GM23338 (cell line): ENCODE measurements at regions not wholly inside any gene's neighbourhood (a gene's known extent, or its start where the extent isn't known, plus 50 kb on each side); places are given as distances from the start of the nearest gene placed in this dataset.

Experiments
- ATAC-seq: fragments of 200-7000 bp; cut with Tn5 transposase; 3 replicates; pipeline ENCODE4 v1.9.1; 2020
- DNase-seq: peaks from one replicate; pipeline ENCODE4 v3.0.0-alpha.2; 2015; ENCODE audit warnings: low spot score
- H2AFZ ChIP-seq: fragments of 200-600 bp; sonication (generic); 2 replicates; pipeline ENCODE4 v1.8.0; 2016; ENCODE audit warnings: antibody characterized with exemption, mild to moderate bottlenecking, moderate library complexity
- H3F3A ChIP-seq: fragments of 200-600 bp; sonication (generic); replicated peaks from 2 replicates; pipeline ENCODE4 v1.8.0; 2017; ENCODE audit warnings: antibody characterized with exemption, mixed run types, low read depth
- H3K27ac ChIP-seq: fragments of 200-600 bp; sonication (generic); 2 replicates; pipeline ENCODE4 v1.6.1; 2016; ENCODE audit warnings: low read depth
- H3K27me3 ChIP-seq: fragments of 200-600 bp; sonication (generic); 2 replicates; pipeline ENCODE4 v1.8.0; 2016; ENCODE audit warnings: mild to moderate bottlenecking, mixed run types, moderate library complexity; ENCODE audit not compliant: insufficient read depth
- H3K36me3 ChIP-seq: fragments of 200-600 bp; sonication (generic); 2 replicates; pipeline ENCODE4 v1.8.0; 2016; ENCODE audit warnings: mild to moderate bottlenecking; ENCODE audit not compliant: insufficient read depth
- H3K4me1 ChIP-seq: fragments of 200-600 bp; sonication (generic); 2 replicates; pipeline ENCODE4 v1.8.0; 2016; ENCODE audit warnings: mild to moderate bottlenecking, moderate library complexity; ENCODE audit not compliant: insufficient read depth
- H3K4me2 ChIP-seq: fragments of 200-600 bp; sonication (generic); 2 replicates; pipeline ENCODE4 v1.7.1; 2017; ENCODE audit warnings: mixed run types
- H3K4me3 ChIP-seq: fragments of 200-600 bp; sonication (generic); 2 replicates; pipeline ENCODE4 v1.6.1; 2016; ENCODE audit warnings: mixed run types
- H3K79me2 ChIP-seq: fragments of 200-600 bp; sonication (generic); replicated peaks from 2 replicates; pipeline ENCODE4 v1.8.0; 2017; ENCODE audit warnings: mild to moderate bottlenecking; ENCODE audit not compliant: insufficient read depth
- H3K9me2 ChIP-seq: fragments of 200-600 bp; sonication (generic); 2 replicates; pipeline ENCODE4 v1.8.0; 2017; ENCODE audit not compliant: insufficient read depth
- H4K20me1 ChIP-seq: fragments of 200-600 bp; sonication (generic); replicated peaks from 2 replicates; pipeline ENCODE4 v1.8.0; 2017; ENCODE audit warnings: mild to moderate bottlenecking; ENCODE audit not compliant: insufficient read depth
- H3K27ac Mint-ChIP-seq: 2 replicates; pipeline ENCODE4 v1.8.0; 2020; ENCODE audit warnings: inconsistent platforms, mild to moderate bottlenecking, moderate library complexity, mixed read lengths
- H3K27me3 Mint-ChIP-seq: 3 replicates; pipeline ENCODE4 v1.8.0; 2022; ENCODE audit warnings: low read depth, mild to moderate bottlenecking, moderate library complexity, mixed read lengths, inconsistent platforms; ENCODE audit not compliant: insufficient read depth, poor library complexity
- H3K36me3 Mint-ChIP-seq: 3 replicates; pipeline ENCODE4 v1.8.0; 2021; ENCODE audit warnings: low read depth, mild to moderate bottlenecking, inconsistent platforms, moderate library complexity, mixed read lengths
- H3K4me1 Mint-ChIP-seq: 3 replicates; pipeline ENCODE4 v1.8.0; 2020; ENCODE audit warnings: mild to moderate bottlenecking, inconsistent platforms, mixed read lengths
- H3K4me3 Mint-ChIP-seq: 3 replicates; pipeline ENCODE4 v1.8.0; 2021; ENCODE audit warnings: moderate library complexity, mild to moderate bottlenecking, inconsistent platforms, mixed read lengths
- H3K9me3 Mint-ChIP-seq: 3 replicates; pipeline ENCODE4 v1.8.0; 2020; ENCODE audit warnings: moderate library complexity, mild to moderate bottlenecking, inconsistent platforms, mixed read lengths
- CREB1 ChIP-seq: fragments of 250-450 bp; sonication (Bioruptor Pico); IDR thresholded peaks from 2 replicates; pipeline ENCODE4 v1.5.0; 2020; ENCODE audit warnings: low read depth, mild to moderate bottlenecking, moderate library complexity
- EZH2 ChIP-seq: fragments of 200-600 bp; sonication (generic); IDR thresholded peaks from one replicate; pipeline ENCODE4 v1.8.0; 2017; ENCODE audit warnings: antibody characterized with exemption, mild to moderate bottlenecking, low read depth; ENCODE audit not compliant: unreplicated experiment
- JUNB ChIP-seq: IDR thresholded peaks from one replicate; pipeline ENCODE4 v1.6.1; 2016; ENCODE audit warnings: antibody characterized with exemption; ENCODE audit not compliant: unreplicated experiment
- NANOG ChIP-seq: IDR thresholded peaks from 2 replicates; pipeline ENCODE4 v1.6.1; 2016; ENCODE audit warnings: antibody characterized with exemption, borderline replicate concordance
- POLR2AphosphoS5 ChIP-seq: IDR thresholded peaks from 2 replicates; pipeline ENCODE4 v1.6.1; 2016; ENCODE audit warnings: antibody characterized with exemption, low read depth
- STAT1 ChIP-seq: IDR thresholded peaks from one replicate; pipeline ENCODE4 v1.6.1; 2016; ENCODE audit warnings: antibody characterized with exemption; ENCODE audit not compliant: unreplicated experiment
- ZNF331 ChIP-seq: fragments of 250-450 bp; sonication (Bioruptor Pico); IDR thresholded peaks from 2 replicates; pipeline ENCODE4 v1.5.0; 2020; ENCODE audit warnings: low read depth, mild to moderate bottlenecking, moderate library complexity
- TF ChIP-seq, protein P1 (sequence below): fragments of 250-450 bp; sonication (Bioruptor Pico); IDR thresholded peaks from 2 replicates; pipeline ENCODE4 v1.5.0; 2020; ENCODE audit warnings: mild to moderate bottlenecking, moderate library complexity
- TF ChIP-seq, protein P2 (sequence below), 2 experiments: fragments of 200-600 bp in 1 of 2; sonication (generic) in 1 of 2; conservative IDR thresholded peaks; 2 replicates each; pipeline versions ENCODE4 v1.5.1 to v1.6.1; 2016 to 2017; ENCODE audit warnings: antibody characterized with exemption in 2 of 2, low read depth in 2 of 2, mild to moderate bottlenecking in 2 of 2, moderate library complexity in 1 of 2

DNA sequence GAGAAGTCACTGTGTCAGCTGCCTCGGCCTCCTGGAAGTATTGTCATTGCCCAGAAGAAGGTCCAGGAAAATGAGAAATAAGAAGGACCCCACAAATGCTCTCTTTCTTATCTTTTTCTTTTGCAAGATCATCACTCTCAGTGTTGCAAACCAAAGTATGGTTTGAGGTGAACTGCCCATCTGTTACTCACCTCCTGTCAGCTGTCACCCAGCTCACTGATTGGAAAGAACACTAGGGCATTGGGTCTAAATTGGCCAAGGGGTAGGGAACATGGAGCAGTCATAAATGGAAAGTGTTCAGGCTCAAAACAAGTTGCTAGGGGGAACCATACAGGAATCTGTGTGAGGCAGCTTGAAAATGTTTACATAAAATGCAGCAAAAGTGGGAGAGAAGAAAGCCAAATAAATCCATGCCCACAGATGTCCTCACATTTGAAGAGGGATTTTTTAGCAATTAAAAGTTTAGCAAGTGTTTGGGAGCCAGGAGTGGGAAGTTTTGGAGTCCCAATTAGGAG is 431.2 kb upstream of the THBS1 start (continued):
- TF ChIP-seq, protein P1, sequence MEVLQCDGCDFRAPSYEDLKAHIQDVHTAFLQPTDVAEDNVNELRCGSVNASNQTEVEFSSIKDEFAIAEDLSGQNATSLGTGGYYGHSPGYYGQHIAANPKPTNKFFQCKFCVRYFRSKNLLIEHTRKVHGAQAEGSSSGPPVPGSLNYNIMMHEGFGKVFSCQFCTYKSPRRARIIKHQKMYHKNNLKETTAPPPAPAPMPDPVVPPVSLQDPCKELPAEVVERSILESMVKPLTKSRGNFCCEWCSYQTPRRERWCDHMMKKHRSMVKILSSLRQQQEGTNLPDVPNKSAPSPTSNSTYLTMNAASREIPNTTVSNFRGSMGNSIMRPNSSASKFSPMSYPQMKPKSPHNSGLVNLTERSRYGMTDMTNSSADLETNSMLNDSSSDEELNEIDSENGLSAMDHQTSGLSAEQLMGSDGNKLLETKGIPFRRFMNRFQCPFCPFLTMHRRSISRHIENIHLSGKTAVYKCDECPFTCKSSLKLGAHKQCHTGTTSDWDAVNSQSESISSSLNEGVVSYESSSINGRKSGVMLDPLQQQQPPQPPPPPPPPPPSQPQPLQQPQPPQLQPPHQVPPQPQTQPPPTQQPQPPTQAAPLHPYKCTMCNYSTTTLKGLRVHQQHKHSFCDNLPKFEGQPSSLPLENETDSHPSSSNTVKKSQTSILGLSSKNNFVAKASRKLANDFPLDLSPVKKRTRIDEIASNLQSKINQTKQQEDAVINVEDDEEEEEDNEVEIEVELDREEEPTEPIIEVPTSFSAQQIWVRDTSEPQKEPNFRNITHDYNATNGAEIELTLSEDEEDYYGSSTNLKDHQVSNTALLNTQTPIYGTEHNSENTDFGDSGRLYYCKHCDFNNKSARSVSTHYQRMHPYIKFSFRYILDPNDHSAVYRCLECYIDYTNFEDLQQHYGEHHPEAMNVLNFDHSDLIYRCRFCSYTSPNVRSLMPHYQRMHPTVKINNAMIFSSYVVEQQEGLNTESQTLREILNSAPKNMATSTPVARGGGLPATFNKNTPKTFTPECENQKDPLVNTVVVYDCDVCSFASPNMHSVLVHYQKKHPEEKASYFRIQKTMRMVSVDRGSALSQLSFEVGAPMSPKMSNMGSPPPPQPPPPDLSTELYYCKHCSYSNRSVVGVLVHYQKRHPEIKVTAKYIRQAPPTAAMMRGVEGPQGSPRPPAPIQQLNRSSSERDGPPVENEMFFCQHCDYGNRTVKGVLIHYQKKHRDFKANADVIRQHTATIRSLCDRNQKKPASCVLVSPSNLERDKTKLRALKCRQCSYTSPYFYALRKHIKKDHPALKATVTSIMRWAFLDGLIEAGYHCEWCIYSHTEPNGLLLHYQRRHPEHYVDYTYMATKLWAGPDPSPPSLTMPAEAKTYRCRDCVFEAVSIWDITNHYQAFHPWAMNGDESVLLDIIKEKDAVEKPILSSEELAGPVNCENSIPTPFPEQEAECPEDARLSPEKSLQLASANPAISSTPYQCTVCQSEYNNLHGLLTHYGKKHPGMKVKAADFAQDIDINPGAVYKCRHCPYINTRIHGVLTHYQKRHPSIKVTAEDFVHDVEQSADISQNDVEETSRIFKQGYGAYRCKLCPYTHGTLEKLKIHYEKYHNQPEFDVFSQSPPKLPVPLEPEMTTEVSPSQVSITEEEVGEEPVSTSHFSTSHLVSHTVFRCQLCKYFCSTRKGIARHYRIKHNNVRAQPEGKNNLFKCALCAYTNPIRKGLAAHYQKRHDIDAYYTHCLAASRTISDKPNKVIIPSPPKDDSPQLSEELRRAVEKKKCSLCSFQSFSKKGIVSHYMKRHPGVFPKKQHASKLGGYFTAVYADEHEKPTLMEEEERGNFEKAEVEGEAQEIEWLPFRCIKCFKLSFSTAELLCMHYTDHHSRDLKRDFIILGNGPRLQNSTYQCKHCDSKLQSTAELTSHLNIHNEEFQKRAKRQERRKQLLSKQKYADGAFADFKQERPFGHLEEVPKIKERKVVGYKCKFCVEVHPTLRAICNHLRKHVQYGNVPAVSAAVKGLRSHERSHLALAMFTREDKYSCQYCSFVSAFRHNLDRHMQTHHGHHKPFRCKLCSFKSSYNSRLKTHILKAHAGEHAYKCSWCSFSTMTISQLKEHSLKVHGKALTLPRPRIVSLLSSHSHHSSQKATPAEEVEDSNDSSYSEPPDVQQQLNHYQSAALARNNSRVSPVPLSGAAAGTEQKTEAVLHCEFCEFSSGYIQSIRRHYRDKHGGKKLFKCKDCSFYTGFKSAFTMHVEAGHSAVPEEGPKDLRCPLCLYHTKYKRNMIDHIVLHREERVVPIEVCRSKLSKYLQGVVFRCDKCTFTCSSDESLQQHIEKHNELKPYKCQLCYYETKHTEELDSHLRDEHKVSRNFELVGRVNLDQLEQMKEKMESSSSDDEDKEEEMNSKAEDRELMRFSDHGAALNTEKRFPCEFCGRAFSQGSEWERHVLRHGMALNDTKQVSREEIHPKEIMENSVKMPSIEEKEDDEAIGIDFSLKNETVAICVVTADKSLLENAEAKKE (CRISPR knock-in tag), result no peak
- TF ChIP-seq, protein P2, sequence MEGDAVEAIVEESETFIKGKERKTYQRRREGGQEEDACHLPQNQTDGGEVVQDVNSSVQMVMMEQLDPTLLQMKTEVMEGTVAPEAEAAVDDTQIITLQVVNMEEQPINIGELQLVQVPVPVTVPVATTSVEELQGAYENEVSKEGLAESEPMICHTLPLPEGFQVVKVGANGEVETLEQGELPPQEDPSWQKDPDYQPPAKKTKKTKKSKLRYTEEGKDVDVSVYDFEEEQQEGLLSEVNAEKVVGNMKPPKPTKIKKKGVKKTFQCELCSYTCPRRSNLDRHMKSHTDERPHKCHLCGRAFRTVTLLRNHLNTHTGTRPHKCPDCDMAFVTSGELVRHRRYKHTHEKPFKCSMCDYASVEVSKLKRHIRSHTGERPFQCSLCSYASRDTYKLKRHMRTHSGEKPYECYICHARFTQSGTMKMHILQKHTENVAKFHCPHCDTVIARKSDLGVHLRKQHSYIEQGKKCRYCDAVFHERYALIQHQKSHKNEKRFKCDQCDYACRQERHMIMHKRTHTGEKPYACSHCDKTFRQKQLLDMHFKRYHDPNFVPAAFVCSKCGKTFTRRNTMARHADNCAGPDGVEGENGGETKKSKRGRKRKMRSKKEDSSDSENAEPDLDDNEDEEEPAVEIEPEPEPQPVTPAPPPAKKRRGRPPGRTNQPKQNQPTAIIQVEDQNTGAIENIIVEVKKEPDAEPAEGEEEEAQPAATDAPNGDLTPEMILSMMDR (conservative IDR thresholded peaks at IDR 0.05; ENCODE audit: low read depth in 2 of 2), result no peak
- TF ChIP-seq JUNB (no peak), ZNF331 (CRISPR knock-in tag) (no peak), POLR2AphosphoS5 (no peak), CREB1 (no peak), NANOG (no peak), STAT1 (no peak), EZH2 (no peak)

DNA sequence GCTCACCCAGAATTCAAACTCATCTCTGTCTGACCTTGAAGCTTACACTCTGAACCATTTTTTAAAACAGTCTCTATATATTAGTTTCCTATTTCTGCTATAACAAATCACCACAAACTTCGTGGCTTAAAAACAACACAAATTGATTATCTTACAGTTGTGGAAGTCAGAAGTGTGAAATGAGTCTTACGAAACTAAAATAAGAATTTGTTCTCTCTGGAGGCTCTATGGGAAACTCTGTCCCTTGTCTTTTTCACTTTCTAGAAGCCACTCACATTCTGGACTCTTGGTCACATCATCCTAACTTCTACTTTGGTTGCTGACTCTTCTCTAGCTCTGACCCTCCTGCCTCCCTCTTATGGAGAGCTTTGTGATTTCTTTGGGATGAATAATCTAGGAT is 429.3 kb upstream of the THBS1 start:
- Mint-ChIP-seq H3K27me3 (no peaks in the 10 kb centered on the region), H3K4me1 (peaks cover 9% of the 10 kb centered on the region), H3K27ac (no peak overlapping the region; the same call in 1 of the 2 replicates), H3K9me3 (no peaks in the 10 kb centered on the region), H3K36me3 (no peaks in the 10 kb centered on the region), H3K4me3 (no peak overlapping the region)
- Histone ChIP-seq H3K27me3 (no peaks in the 10 kb centered on the region), H3K27ac (no peak overlapping the region), H2AFZ (no peak overlapping the region), H4K20me1 (no peaks in the 10 kb centered on the region), H3K79me2 (no peaks in the 10 kb centered on the region), H3K4me2 (no peak overlapping the region), H3K9me2 (no peaks in the 10 kb centered on the region; the same call in 1 of the 2 replicates), H3F3A (no peaks in the 10 kb centered on the region), H3K4me3 (no peak overlapping the region), H3K36me3 (no peaks in the 10 kb centered on the region), H3K4me1 (no peaks in the 10 kb centered on the region)
- DNase-seq (no peak), ATAC-seq (no peak)
- TF ChIP-seq, protein P1 (CRISPR knock-in tag), result no peak
